ENCODE measurements at regions not wholly inside any gene's neighbourhood (a gene's known extent, or its start where the extent isn't known, plus 50 kb on each side); places are given as distances from the start of the nearest gene placed in this dataset.

DNA sequence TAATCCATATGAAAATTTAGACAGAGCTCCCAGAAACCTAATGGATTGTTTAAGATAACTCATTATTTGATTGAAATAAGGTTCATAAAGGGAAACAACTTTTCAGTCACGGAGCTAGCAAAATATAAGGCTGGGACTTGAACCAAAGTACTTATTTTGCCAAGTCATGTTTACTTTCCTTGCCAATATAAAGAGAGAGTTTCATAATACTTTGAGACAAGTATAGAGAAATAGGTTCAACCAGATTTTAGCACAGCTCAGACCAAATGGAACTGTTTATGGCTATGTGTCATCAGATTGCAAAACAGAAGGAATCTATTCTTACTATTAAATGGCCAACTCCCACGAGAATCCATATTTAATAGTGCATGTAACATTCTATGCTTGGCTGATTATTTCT lies 1517.5 kb upstream of the TENM4 start:
- no peaks in the 10 kb centered on the region for H3K36me3 ChIP-seq (ENCODE audit: control insufficient read depth in 2 of 4, insufficient read depth in 4 of 4, low read length in 3 of 4)
- H2BK5ac ChIP-seq (ENCODE audit: low read depth, low read length), result no peak overlapping the region
- H3K4me3 ChIP-seq (ENCODE audit: extremely low read depth in 1 of 4, insufficient read depth in 2 of 4, low read depth in 3 of 4, low read length in 4 of 4), result no peak overlapping the region
- H3K79me2 ChIP-seq (ENCODE audit: control insufficient read depth in 1 of 2, insufficient read depth in 2 of 2, low read length in 2 of 2), result no peaks in the 10 kb centered on the region
- ChIA-PET CTCF (ENCODE audit: partially characterized antibody) (no interaction called here), POLR2A (ENCODE audit: partially characterized antibody) (no interaction called here)
- no peak overlapping the region for H2BK20ac ChIP-seq (ENCODE audit: low read length)
- no peaks in the 10 kb centered on the region for H3K79me1 ChIP-seq (ENCODE audit: low read depth, low read length)
- no peak overlapping the region for H3K4ac ChIP-seq (replicated peaks; ENCODE audit: insufficient read length, low read depth, low read length)
- no peak overlapping the region for H3K56ac ChIP-seq (replicated peaks; ENCODE audit: insufficient read length, low read depth, low read length)
- H4K5ac ChIP-seq (ENCODE audit: insufficient read length, low read depth, low read length), result no peak overlapping the region
- no peak overlapping the region for H3K27ac ChIP-seq (ENCODE audit: low read depth, low read length)
- H3K23ac ChIP-seq (ENCODE audit: insufficient read length), result no peak overlapping the region
- no peaks in the 10 kb centered on the region for H3K9me3 ChIP-seq (ENCODE audit: insufficient read depth in 2 of 2, low read depth in 1 of 2, low read length in 1 of 2)
- H3K27me3 ChIP-seq (replicated peaks in 1 of 4; ENCODE audit: control insufficient read depth in 3 of 4, extremely low read depth in 1 of 4, insufficient read depth in 3 of 4, low read length in 3 of 4), result no peaks in the 10 kb centered on the region
- DNase-seq (ENCODE audit: low read depth in 1 of 2, low spot score in 2 of 2), result no peak
- H3K4me1 ChIP-seq (replicated peaks in 1 of 4; ENCODE audit: control insufficient read depth in 3 of 4, insufficient read depth in 4 of 4, low read length in 3 of 4), result no peaks in the 10 kb centered on the region
- H2AFZ ChIP-seq (ENCODE audit: low read length), result no peak overlapping the region
- WGBS, 2 experiments (ENCODE audit: extremely low coverage in 1 of 2, insufficient coverage in 1 of 2, insufficient read length in 1 of 2, insufficient replicate concordance in 2 of 2, low coverage in 1 of 2, low lambda C conversion rate in 2 of 2, missing lambda C conversion rate in 1 of 2), result 100% methylated on average over 2 of the region's 2 CpGs; no CpG with 5 or more reads in 1 of the 2 experiments
- FAIRE-seq, result no peak
- no peak overlapping the region for H4K8ac ChIP-seq (ENCODE audit: extremely low read depth, insufficient read depth, low read length)
- H2BK15ac ChIP-seq (ENCODE audit: low read length), result no peak overlapping the region
- H2BK12ac ChIP-seq (ENCODE audit: low read depth, low read length), result no peak overlapping the region
- no peaks in the 10 kb centered on the region for H4K20me1 ChIP-seq (replicated peaks in 1 of 2; ENCODE audit: control insufficient read depth in 1 of 2, insufficient read depth in 2 of 2, low read length in 2 of 2)
- no peak overlapping the region for H2BK120ac ChIP-seq (replicated peaks; ENCODE audit: low read depth, low read length)
- H3K18ac ChIP-seq (ENCODE audit: extremely low read depth, low read length), result no peak overlapping the region
- no peak overlapping the region for H3K4me2 ChIP-seq (ENCODE audit: insufficient read depth in 1 of 2, low read depth in 2 of 2, low read length in 2 of 2)
- H4K91ac ChIP-seq (replicated peaks; ENCODE audit: insufficient read length, low read length), result no peak overlapping the region
- H3K9ac ChIP-seq (replicated peaks in 1 of 4; ENCODE audit: extremely low read depth in 1 of 4, low read depth in 3 of 4, low read length in 3 of 4), result no peak overlapping the region
- H2AK5ac ChIP-seq (ENCODE audit: low read depth, low read length), result no peak overlapping the region
- H3K23me2 ChIP-seq (ENCODE audit: low read depth, low read length), result no peaks in the 10 kb centered on the region
- H3K14ac ChIP-seq (ENCODE audit: insufficient read length), result no peak overlapping the region
- TF ChIP-seq, protein P1, sequence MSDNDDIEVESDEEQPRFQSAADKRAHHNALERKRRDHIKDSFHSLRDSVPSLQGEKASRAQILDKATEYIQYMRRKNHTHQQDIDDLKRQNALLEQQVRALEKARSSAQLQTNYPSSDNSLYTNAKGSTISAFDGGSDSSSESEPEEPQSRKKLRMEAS (IDR thresholded peaks at IDR 0.05), result no peak
- TF ChIP-seq SP4 (IDR thresholded peaks at IDR 0.05; ENCODE audit: low read length) (no peak), HDAC2 (IDR thresholded peaks at IDR 0.05; ENCODE audit: borderline replicate concordance in 1 of 2, low read depth in 2 of 2, low read length in 2 of 2) (no peak), CTBP2 (IDR thresholded peaks at IDR 0.05; ENCODE audit: borderline replicate concordance, insufficient read depth, insufficient read length, low read length) (no peak), GTF2F1 (IDR thresholded peaks at IDR 0.05; ENCODE audit: borderline replicate concordance, low read depth, low read length) (no peak), CEBPB (IDR thresholded peaks at IDR 0.05; ENCODE audit: low read depth, low read length) (no peak), BACH1 (IDR thresholded peaks at IDR 0.05; ENCODE audit: low read length) (no peak), EGR1 (IDR thresholded peaks at IDR 0.05; ENCODE audit: borderline replicate concordance, low read depth, low read length) (no peak), MAFK (IDR thresholded peaks at IDR 0.05; ENCODE audit: low read depth, low read length) (no peak), KDM1A (IDR thresholded peaks at IDR 0.05; ENCODE audit: borderline replicate concordance, low read length) (no peak)

Data from H1 (cell line).